Choroid plexus epithelial cell (primary cell): ENCODE measurements at regions not wholly inside any gene's neighbourhood (a gene's known extent, or its start where the extent isn't known, plus 50 kb on each side); places are given as distances from the start of the nearest gene placed in this dataset.

Source experiments
- DNase-seq: peaks from one replicate; pipeline ENCODE4 v3.0.0-alpha.2; 2010; ENCODE audit warnings: low read depth
- H3K4me3 ChIP-seq: 2 replicates; pipeline ENCODE4 v1.5.1; 2011; ENCODE audit warnings: low read depth, mild to moderate bottlenecking, control low read depth, low read length, moderate library complexity
- TF ChIP-seq, protein P1 (sequence below): conservative IDR thresholded peaks from 2 replicates; pipeline ENCODE4 v1.5.1; 2011; ENCODE audit warnings: low read depth, mild to moderate bottlenecking, control low read depth, inconsistent platforms, low read length, moderate library complexity

DNA sequence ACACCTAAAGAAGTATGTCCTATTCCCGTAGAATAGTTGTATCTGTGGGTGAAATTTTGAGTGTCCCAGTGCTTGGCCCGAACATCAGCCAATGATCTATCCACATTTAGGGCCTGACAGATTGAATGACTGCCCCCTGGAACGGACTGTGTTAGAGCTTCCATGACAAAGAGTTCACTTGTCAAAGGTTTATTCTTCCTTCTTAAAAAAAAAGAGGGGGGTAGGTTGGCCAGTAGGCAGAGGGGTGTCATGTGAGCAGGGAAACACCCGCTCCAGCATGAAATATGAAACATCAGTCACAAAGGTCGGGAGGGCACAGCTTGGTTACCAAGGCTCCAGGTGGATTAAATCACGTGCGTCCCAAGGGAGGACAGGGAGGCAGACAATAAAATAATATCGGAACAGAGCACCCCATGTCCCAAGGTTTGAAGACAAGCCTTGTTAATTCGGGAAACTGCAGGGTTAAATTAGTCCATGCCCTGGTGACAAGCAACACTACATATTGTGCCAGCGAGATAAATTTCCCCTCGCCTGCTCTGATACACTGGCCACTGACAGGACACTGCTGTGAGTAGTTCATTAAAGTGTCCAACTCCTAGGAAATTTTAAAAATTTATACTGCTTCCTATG, 401.2 kb downstream of the IRX1 start:
- TF ChIP-seq, protein P1, sequence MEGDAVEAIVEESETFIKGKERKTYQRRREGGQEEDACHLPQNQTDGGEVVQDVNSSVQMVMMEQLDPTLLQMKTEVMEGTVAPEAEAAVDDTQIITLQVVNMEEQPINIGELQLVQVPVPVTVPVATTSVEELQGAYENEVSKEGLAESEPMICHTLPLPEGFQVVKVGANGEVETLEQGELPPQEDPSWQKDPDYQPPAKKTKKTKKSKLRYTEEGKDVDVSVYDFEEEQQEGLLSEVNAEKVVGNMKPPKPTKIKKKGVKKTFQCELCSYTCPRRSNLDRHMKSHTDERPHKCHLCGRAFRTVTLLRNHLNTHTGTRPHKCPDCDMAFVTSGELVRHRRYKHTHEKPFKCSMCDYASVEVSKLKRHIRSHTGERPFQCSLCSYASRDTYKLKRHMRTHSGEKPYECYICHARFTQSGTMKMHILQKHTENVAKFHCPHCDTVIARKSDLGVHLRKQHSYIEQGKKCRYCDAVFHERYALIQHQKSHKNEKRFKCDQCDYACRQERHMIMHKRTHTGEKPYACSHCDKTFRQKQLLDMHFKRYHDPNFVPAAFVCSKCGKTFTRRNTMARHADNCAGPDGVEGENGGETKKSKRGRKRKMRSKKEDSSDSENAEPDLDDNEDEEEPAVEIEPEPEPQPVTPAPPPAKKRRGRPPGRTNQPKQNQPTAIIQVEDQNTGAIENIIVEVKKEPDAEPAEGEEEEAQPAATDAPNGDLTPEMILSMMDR: no peak
- no peak for DNase-seq
- H3K4me3 ChIP-seq: no peak overlapping the region

DNA sequence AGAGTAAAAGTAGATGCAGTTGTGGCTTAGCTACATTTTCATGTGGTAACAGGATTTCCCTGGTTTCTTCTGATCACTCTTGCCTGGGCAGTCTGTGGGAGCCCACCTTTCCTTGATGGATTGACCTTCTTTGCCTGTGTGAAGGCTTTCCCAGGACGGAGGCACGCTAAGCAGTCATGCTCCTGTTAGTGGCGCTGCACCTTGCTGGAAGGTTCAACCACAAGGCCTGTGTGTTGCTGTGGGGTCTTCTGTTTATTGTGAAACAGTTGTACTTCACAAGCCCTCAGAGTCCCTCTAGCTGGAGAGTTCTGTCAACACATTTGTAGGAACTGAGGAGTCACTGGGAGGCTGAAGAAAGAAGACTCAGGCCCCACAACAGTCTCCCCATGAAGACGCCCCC, 402.0 kb downstream of the IRX1 start:
- TF ChIP-seq, protein P1: no peak
- no peak overlapping the region for H3K4me3 ChIP-seq
- no peak for DNase-seq

DNA sequence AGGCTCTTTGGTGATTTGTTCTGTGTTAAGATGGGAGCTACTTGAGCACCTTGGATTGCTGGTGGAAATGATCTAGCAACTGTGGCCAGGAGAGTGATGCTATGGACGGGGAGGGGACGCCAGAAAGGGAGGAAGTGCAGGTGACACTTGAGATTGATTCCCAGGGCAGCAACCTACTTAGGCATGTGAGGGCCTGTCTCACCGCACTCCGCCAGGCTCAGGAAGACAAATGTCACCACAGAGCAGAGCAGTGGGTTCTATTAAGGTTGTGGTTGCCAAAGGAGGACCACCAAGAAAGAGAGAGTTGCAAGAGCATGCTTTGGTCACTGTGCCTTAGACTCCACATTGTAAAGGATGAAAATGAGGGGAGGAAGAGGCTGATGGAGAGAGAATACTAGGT, 404.3 kb downstream of the IRX1 start:
- H3K4me3 ChIP-seq: no peak overlapping the region
- no peak for DNase-seq
- TF ChIP-seq, protein P1: no peak

DNA sequence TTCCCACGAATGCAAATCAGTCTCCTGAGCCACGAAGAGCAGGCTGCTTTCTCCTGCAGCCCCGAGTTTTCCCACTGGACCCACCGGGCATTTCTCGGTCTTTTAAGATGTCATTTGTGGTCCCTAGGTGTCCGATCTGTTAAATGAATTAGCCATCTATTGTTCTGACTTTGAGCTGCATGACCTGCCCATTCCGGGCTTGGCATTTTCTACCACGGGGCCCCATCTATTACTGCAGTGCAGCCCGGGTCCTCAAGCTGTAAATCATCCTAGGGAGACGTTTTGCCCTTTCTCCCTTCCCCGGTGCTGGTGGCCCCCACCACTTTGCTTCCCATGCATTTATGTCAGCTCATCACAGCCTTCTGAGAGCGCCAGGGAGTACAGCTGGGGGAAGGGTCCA, 405.4 kb downstream of the IRX1 start:
- no peak overlapping the region for H3K4me3 ChIP-seq
- no peak for DNase-seq
- TF ChIP-seq, protein P1: no peak

DNA sequence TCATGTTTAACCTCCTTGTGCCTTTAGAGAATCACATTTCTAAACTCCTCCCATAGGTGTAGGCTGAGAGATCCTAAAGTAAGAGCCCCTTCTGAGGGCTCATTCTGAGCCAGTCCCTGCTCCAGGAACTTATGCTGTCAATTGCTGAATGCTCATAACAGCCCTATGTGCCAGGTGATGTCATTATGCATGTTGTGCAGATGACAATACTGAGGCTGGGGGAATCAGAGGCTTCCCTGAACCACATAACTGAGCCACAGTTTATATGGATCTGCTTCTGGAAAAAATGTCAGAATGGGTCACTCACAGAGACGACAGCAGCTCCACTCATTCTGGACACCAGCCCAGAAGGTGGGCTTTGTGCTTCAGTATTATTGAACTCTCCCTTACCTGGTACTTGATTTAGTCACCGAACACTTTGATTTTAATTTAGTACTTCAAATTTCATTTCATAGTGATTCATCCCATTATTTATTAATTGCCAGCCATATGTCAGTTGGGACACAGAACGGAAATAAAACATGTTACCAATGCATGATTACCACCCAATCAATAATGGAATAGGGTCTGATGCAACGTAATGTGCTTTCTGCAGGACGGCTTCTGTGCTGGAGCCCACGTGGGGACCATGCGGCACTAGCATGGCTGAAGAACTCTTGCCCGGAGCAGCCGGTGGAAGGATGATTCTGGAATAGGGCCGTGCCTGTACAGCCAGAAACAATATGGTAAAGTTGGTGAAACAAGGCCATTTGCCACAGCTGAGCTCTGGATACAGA, 406.3 kb downstream of the IRX1 start:
- no peak for DNase-seq
- no peak overlapping the region for H3K4me3 ChIP-seq
- TF ChIP-seq, protein P1: no peak

DNA sequence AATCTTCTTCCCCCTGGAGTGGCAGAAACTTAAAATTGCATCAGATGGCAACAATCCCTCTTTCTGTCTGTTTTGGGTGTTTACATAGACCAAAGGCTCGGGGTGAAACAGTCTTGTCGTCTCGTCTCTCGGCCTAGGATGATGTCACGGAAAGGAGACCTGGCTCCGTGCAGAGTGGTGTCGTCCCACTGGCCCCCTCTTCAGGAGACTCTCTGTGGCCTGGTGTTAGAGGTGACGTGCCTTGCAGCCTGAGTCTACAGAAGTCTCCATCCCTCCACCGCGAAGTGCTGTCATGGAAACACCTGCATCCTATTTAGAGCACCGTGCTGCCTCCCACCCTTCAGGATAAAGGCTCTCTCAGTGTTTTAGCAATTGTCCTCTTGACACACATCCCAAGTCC, 409.7 kb downstream of the IRX1 start:
- no peak for DNase-seq
- TF ChIP-seq, protein P1: no peak
- H3K4me3 ChIP-seq: no peak overlapping the region

DNA sequence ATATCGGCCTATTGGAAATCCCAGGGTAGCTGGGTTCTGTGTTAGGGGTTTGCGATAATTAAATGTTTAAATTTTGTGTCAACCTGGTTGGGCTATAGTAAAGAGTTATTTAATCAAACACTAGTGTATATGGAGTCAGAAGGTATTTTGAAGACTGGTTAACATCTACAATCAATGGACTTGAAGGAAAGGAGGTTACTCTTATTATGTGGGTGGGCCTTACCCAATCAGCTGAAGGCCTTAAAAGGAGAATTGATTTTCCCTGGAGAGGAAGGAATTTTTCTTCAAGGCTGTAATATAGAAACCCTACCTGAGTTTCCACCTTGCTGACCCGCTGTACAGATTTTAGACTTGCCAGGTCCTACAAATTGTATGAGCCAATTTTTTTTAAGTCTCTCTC, 411.4 kb downstream of the IRX1 start:
- TF ChIP-seq, protein P1: no peak
- DNase-seq: no peak
- H3K4me3 ChIP-seq: no peak overlapping the region
